IMR-90 (cell line): ENCODE measurements at regions not wholly inside any gene's neighbourhood (a gene's known extent, or its start where the extent isn't known, plus 50 kb on each side); places are given as distances from the start of the nearest gene placed in this dataset.

Experiments used
- ATAC-seq: fragments of 200-7000 bp; cut with Tn5 transposase; 2 replicates; pipeline ENCODE4 v1.9.1; 2020; ENCODE audit warnings: low read depth, mild to moderate bottlenecking, moderate library complexity
- BruUV-seq: library from RNA; stranded (reverse); fragments of 400-500 nt; replicated peaks from 2 replicates; lab custom pipeline; 2021; lab: Mats Ljungman, UMichigan
- CTCF ChIA-PET: fragments of 300-600 bp; formaldehyde crosslinking; extraction: SDS; loops from one replicate; lab custom pipeline; 2021; ENCODE audit warnings: antibody characterized with exemption; lab: Yijun Ruan, JAX
- POLR2A ChIA-PET: fragments of 300-600 bp; sonication (Branson Sonifier 250); formaldehyde crosslinking; loops from one replicate; lab custom pipeline; 2022; ENCODE audit warnings: antibody characterized with exemption; ENCODE audit not compliant: unreplicated experiment; lab: Charles Lee
- DNase-seq: peaks from one replicate; pipeline ENCODE4 v3.0.0; 2013
- H2AFZ ChIP-seq: replicated peaks from 2 replicates; pipeline ENCODE3; 2013; ENCODE audit warnings: low read length, mild to moderate bottlenecking; ENCODE audit not compliant: poor library complexity
- H2AK5ac ChIP-seq: 2 replicates; pipeline ENCODE4 v1.6.1; 2013; ENCODE audit warnings: low read depth, low read length, inconsistent platforms
- H2AK9ac ChIP-seq: replicated peaks from 2 replicates; pipeline ENCODE3; 2013; ENCODE audit warnings: mild to moderate bottlenecking, low read depth, low read length, moderate library complexity; ENCODE audit not compliant: poor library complexity
- H2BK120ac ChIP-seq: 2 replicates; pipeline ENCODE4 v1.6.1; 2013; ENCODE audit warnings: low read depth, low read length, inconsistent platforms
- H2BK15ac ChIP-seq: 3 replicates; pipeline ENCODE4 v1.6.1; 2013; ENCODE audit warnings: low read depth, low read length, inconsistent platforms
- H2BK20ac ChIP-seq: 2 replicates; pipeline ENCODE4 v1.6.1; 2013; ENCODE audit warnings: low read depth, mild to moderate bottlenecking, inconsistent platforms, low read length, moderate library complexity
- H2BK5ac ChIP-seq: 2 replicates; pipeline ENCODE4 v1.6.1; 2013; ENCODE audit warnings: mild to moderate bottlenecking, low read depth, low read length, inconsistent platforms; ENCODE audit not compliant: poor library complexity, severe bottlenecking
- H3K14ac ChIP-seq: replicated peaks from 2 replicates; pipeline ENCODE4 v1.6.1; 2013; ENCODE audit warnings: low read depth, low read length, inconsistent platforms
- H3K18ac ChIP-seq: 2 replicates; pipeline ENCODE4 v1.6.1; 2013; ENCODE audit warnings: low read depth, low read length, control low read depth
- H3K23ac ChIP-seq: 2 replicates; pipeline ENCODE4 v1.6.1; 2013; ENCODE audit warnings: low read depth, low read length, inconsistent platforms
- H3K27ac ChIP-seq: 2 replicates; pipeline ENCODE4 v1.5.1; 2013; ENCODE audit warnings: mild to moderate bottlenecking, control low read depth, low read length; ENCODE audit not compliant: insufficient read depth
- H3K27me3 ChIP-seq: 2 replicates; pipeline ENCODE4 v1.6.1; 2013; ENCODE audit warnings: low read length; ENCODE audit not compliant: control insufficient read depth, insufficient read depth
- H3K36me3 ChIP-seq: 2 replicates; pipeline ENCODE4 v1.6.1; 2013; ENCODE audit warnings: low read length, mixed read lengths; ENCODE audit not compliant: control insufficient read depth, insufficient read depth
- H3K4ac ChIP-seq: 2 replicates; pipeline ENCODE4 v1.6.1; 2013; ENCODE audit warnings: low read depth, low read length, inconsistent platforms
- H3K4me1 ChIP-seq: 2 replicates; pipeline ENCODE4 v1.6.1; 2013; ENCODE audit warnings: low read length, mixed read lengths; ENCODE audit not compliant: control insufficient read depth, insufficient read depth
- H3K4me2 ChIP-seq: 2 replicates; pipeline ENCODE4 v1.6.1; 2013; ENCODE audit warnings: low read depth, mild to moderate bottlenecking, control low read depth, low read length, moderate library complexity
- H3K4me3 ChIP-seq: 2 replicates; pipeline ENCODE4 v1.5.1; 2013; ENCODE audit warnings: low read depth, mild to moderate bottlenecking, control low read depth, low read length, moderate library complexity; ENCODE audit not compliant: insufficient read depth
- H3K56ac ChIP-seq: 2 replicates; pipeline ENCODE4 v1.6.1; 2013; ENCODE audit warnings: low read length, inconsistent platforms; ENCODE audit not compliant: insufficient read depth; ENCODE audit errors: extremely low read depth
- H3K79me1 ChIP-seq, 2 experiments: 2 replicates each; pipeline ENCODE4 v1.6.1; 2013; ENCODE audit warnings: low read length in 2 of 2, inconsistent platforms in 1 of 2, low read depth in 1 of 2
- H3K9ac ChIP-seq: 2 replicates; pipeline ENCODE4 v1.6.1; 2013; ENCODE audit warnings: low read depth, low read length, control low read depth
- H3K9me1 ChIP-seq: 2 replicates; pipeline ENCODE4 v1.6.1; 2013; ENCODE audit warnings: low read length, inconsistent platforms; ENCODE audit not compliant: insufficient read depth
- H3K9me3 ChIP-seq: 2 replicates; pipeline ENCODE4 v1.6.1; 2013; ENCODE audit warnings: low read length; ENCODE audit not compliant: control insufficient read depth, insufficient read depth
- H4K20me1 ChIP-seq: 2 replicates; pipeline ENCODE4 v1.6.1; 2013; ENCODE audit warnings: low read length, inconsistent platforms; ENCODE audit not compliant: insufficient read depth
- H4K5ac ChIP-seq: 2 replicates; pipeline ENCODE4 v1.6.1; 2013; ENCODE audit warnings: mild to moderate bottlenecking, low read depth, low read length, control low read depth
- H4K8ac ChIP-seq, 2 experiments: 2 replicates each; pipeline ENCODE4 v1.6.1; 2013; ENCODE audit warnings: low read depth in 2 of 2, low read length in 2 of 2, control low read depth in 1 of 2, inconsistent platforms in 1 of 2
- H4K91ac ChIP-seq: 2 replicates; pipeline ENCODE4 v1.6.1; 2013; ENCODE audit warnings: low read depth, low read length, inconsistent platforms; ENCODE audit not compliant: insufficient read depth
- BHLHE40 ChIP-seq: fragments of 150-350 bp; IDR thresholded peaks from 2 replicates; pipeline ENCODE4 v1.6.1; 2016; ENCODE audit warnings: mild to moderate bottlenecking, low read depth, low read length
- RFX5 ChIP-seq: IDR thresholded peaks from 2 replicates; pipeline ENCODE4 v1.8.0; 2012; ENCODE audit warnings: low read depth, mild to moderate bottlenecking, low read length, moderate library complexity
- SMC3 ChIP-seq: fragments of 150-350 bp; IDR thresholded peaks from 2 replicates; pipeline ENCODE4 v1.6.1; 2016; ENCODE audit warnings: low read depth, mild to moderate bottlenecking, antibody characterized with exemption, low read length, moderate library complexity
- USF2 ChIP-seq: fragments of 150-350 bp; IDR thresholded peaks from 2 replicates; pipeline ENCODE4 v1.6.1; 2017; ENCODE audit warnings: mild to moderate bottlenecking, antibody characterized with exemption, low read length, low read depth
- WGBS, 2 experiments: methylation state at CpG; one replicate each; pipeline versions ENCODE4 v1.1.5 to v1.1.7; 2013; ENCODE audit warnings: missing lambda C conversion rate in 2 of 2; ENCODE audit not compliant: insufficient read length in 1 of 2; ENCODE audit errors: extremely low coverage in 2 of 2; 5-methylcytosine and 5-hydroxymethylcytosine counted together
- dilution Hi-C: fragments of 300-500 bp; cut with HindIII; formaldehyde crosslinking; loops from one replicate; pipeline ENCODE4 v1.14.3; 2018; ENCODE audit warnings: low sequenced_read_pairs; ENCODE audit not compliant: unreplicated experiment
- in situ Hi-C: fragments of 300-500 bp; cut with MboI; formaldehyde crosslinking; loops from 3 replicates; pipeline ENCODE4 v1.14.3; 2019; ENCODE audit warnings: low sequenced_read_pairs, inconsistent platforms, mixed read lengths
- intact Hi-C: fragments of 100-400 bp; cut with micrococcal nuclease; formaldehyde crosslinking; loops from 2 replicates; pipeline ENCODE4 v1.10.0; 2022

GRCh38 chr4:36767596-36767995 lies 476.9 kb upstream of the NWD2 start:
- in situ Hi-C loops: no loop called here
- Histone ChIP-seq H3K36me3 (no peaks in the 10 kb centered on the region), H3K4me1 (no peaks in the 10 kb centered on the region), H3K27me3 (no peaks in the 10 kb centered on the region), H3K14ac (no peak overlapping the region), H2BK15ac (no peak overlapping the region), H4K20me1 (no peaks in the 10 kb centered on the region), H3K4me3 (no peak overlapping the region), H2AFZ (no peak overlapping the region), H4K5ac (no peak overlapping the region), H3K4ac (no peak overlapping the region), H3K4me2 (no peak overlapping the region), H4K91ac (no peak overlapping the region), H3K27ac (no peak overlapping the region), H3K23ac (no peak overlapping the region), H3K9me3 (0 out of 2 replicates have a peak, but pooled peaks cover 2% of the 10 kb centered on the region), H3K18ac (no peak overlapping the region), H2AK9ac (no peak overlapping the region), H3K79me1 (no peaks in the 10 kb centered on the region), H3K56ac (no peak overlapping the region), H2AK5ac (no peak overlapping the region), H3K9ac (no peak overlapping the region), H2BK120ac (no peak overlapping the region), H4K8ac (no peak overlapping the region), H2BK20ac (no peak overlapping the region), H2BK5ac (no peak overlapping the region), H3K9me1 (no peaks in the 10 kb centered on the region)
- dilution Hi-C loops: no loop called here
- no TSS peak for BruUV-seq
- no peak for TF ChIP-seq BHLHE40
- TF ChIP-seq USF2: no peak
- no peak for TF ChIP-seq RFX5
- TF ChIP-seq SMC3: no peak
- intact Hi-C loops: no loop called here
- WGBS, 2 experiments: no CpG with 5 or more reads among the region's 1 CpG
- ATAC-seq: no peak
- ChIA-PET CTCF (no interaction called here), POLR2A (no interaction called here)
- no peak for DNase-seq
